GM23338 (cell line): ENCODE measurements at regions not wholly inside any gene's neighbourhood (a gene's known extent, or its start where the extent isn't known, plus 50 kb on each side); places are given as distances from the start of the nearest gene placed in this dataset.

Experiments
- POLR2AphosphoS5 ChIP-seq: IDR thresholded peaks from 2 replicates; pipeline ENCODE4 v1.6.1; 2016; ENCODE audit warnings: antibody characterized with exemption, low read depth
- REST ChIP-seq: IDR thresholded peaks from one replicate; pipeline ENCODE4 v1.6.1; 2018; ENCODE audit warnings: antibody characterized with exemption; ENCODE audit not compliant: unreplicated experiment
- TF ChIP-seq, protein P1 (sequence below), 2 experiments: fragments of 200-600 bp in 1 of 2; sonication (generic) in 1 of 2; conservative IDR thresholded peaks; 2 replicates each; pipeline versions ENCODE4 v1.5.1 to v1.6.1; 2016 to 2017; ENCODE audit warnings: antibody characterized with exemption in 2 of 2, low read depth in 2 of 2, mild to moderate bottlenecking in 2 of 2, moderate library complexity in 1 of 2

- TF ChIP-seq, protein P1, sequence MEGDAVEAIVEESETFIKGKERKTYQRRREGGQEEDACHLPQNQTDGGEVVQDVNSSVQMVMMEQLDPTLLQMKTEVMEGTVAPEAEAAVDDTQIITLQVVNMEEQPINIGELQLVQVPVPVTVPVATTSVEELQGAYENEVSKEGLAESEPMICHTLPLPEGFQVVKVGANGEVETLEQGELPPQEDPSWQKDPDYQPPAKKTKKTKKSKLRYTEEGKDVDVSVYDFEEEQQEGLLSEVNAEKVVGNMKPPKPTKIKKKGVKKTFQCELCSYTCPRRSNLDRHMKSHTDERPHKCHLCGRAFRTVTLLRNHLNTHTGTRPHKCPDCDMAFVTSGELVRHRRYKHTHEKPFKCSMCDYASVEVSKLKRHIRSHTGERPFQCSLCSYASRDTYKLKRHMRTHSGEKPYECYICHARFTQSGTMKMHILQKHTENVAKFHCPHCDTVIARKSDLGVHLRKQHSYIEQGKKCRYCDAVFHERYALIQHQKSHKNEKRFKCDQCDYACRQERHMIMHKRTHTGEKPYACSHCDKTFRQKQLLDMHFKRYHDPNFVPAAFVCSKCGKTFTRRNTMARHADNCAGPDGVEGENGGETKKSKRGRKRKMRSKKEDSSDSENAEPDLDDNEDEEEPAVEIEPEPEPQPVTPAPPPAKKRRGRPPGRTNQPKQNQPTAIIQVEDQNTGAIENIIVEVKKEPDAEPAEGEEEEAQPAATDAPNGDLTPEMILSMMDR (conservative IDR thresholded peaks at IDR 0.05; ENCODE audit: low read depth in 2 of 2): no peak
- TF ChIP-seq POLR2AphosphoS5 (no peak), REST (no peak)
These were observed 73.6 kb upstream of the ATP12A start for GRCh38 chr13:24606486-24607170.
